ENCODE measurements at regions not wholly inside any gene's neighbourhood (a gene's known extent, or its start where the extent isn't known, plus 50 kb on each side); places are given as distances from the start of the nearest gene placed in this dataset.

DNA sequence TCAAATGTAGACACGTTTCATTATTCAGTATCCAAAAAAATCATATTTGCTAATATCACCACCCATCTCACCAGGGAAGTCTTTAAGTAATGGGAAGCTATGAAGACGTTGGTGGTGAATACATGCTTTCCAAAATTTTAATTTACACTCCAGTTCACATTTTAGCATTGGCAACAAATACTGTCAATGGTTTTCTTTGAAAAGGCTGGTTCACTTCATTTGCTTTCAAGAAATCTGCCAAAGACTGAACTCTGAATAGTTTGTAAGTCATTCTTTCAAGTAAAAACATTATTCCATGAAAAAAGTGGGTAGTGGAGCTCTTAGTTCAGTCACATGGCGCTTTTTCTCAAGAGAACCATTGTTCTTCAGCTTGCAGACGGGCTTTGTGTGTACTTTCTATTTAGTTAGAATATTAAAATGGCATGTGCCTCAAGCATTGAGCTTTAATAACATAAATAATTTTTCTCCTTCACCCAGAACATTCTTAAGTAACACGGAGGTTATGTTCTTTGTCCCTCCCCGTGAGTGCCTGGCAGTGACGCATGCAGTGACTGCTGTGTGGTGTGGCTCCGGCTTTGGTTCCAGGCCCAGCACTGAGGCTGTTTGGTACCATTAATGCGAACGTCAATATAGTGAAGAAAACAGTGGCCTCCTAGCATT lies 300.0 kb upstream of the HDAC4 start:
- DNase-seq: no peak

DNA sequence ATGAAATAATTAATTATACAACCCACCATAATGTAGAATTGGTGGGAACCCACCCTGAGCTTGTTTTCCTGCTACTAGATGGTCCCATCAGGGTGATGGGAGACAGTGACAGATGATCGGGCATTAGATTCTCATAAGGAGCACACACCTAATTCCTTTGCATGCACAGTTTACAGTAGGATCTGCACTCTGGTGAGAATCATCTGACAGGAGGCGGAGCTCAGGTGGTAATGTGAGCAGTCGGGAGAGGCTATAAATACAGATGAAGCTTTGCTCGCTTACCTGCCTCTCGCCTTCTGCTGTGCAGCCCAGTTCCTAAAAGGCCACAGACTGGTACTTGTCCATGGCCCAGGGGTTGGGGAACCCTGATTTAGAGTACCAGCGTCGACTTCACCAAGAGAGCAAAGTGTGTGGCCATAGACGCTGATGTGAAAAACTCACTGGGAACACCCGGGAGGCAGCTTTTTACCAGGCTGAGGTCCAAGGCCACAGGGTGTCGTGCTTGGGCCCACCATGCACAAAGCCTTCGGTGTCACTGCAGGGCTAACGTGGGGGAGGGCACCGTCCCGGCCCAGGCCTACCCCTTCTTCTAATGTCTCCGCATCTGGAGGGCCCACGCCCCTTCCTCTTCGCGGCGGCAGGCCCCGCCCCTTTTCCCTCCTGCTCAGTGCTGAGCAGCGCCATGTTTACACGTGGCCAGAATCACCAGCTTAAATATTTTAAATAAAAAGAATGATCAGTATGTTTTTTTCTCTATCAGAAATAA lies 296.8 kb upstream of the HDAC4 start:
- DNase-seq: no peak

DNA sequence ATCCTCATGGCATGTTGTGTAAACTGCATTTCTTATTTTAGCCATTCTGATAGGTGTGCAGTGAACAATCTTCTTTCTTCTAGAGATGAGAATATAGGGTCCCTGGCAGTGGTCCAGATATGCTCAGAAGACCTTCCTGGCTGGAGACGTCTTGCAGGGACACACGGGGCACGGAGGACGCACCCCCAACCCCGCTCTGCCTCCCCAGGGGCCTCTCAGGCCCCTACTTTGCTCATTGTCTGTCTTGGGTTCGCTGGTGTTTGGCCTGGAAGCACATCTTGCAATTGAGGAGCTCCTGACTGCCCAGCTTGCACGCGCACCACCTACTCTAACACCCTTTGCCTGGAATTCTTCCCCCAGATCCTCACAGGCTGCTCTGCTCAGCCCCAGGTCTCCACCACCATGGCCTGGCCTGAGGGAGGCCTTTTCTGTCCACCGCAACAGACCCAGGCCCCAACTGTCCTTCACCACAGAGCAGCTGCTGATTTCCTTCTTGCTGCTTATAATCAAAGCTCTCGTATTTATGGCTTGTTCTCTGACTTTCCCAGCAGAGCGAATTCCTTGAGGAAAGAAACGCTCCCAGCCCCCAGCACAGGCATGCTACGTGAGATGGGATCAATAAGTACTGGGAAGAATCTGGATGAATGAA lies 295.9 kb upstream of the HDAC4 start:
- no peak for DNase-seq

DNA sequence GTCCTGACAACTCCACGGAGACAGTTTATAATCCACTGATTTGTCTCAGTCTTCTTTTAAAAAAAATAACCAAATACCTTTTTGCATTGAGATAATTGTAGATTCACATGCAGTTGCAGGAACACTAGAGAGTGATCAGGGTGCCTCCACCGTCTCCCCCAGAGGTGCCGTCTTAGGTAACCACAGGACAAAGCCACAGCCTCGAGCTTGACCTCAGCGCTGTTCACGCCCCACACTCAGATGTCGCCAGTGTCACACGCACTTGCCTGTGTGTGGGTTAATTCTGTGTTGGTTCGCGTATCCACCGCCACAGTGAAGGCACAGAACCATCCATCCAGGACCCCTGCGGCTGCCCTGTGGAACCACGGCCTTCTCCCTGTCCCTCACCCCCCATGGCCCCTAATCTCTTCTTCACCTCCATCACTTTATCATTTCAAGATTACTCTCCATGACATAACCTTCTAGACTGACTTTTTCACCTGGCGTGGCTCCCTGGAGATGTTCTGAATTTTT lies 295.0 kb upstream of the HDAC4 start:
- no peak for DNase-seq

DNA sequence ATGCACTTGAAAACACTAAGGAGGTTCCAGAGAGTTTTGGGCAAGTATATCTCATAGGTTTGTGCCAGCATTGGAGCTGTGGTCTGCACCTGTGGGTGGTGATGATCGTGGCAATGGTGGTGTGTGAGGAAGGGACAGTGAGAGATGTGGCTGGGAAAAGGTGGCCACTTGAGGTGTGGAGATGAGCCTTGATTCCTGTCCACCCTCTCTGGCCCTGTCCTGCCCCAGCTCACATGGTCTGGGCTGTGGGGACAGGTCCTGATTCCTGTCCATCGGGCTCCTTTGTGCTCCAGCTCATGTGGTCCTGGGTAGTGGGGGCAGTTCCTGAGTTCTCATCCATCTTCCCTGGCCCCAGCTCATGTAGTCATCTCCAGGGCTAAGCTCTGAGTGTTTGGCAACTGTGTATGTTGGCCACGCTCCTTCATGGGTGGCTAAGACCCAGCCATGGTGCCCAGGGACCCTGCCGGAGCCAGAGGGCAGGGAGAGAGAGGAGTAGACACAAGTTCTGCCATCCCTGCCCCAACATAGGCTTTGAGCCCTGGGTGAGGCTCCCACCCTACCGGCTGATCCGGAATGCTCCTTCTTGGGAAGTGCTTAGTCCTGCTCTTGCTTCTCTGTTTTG lies 294.4 kb upstream of the HDAC4 start:
- DNase-seq: no peak

DNA sequence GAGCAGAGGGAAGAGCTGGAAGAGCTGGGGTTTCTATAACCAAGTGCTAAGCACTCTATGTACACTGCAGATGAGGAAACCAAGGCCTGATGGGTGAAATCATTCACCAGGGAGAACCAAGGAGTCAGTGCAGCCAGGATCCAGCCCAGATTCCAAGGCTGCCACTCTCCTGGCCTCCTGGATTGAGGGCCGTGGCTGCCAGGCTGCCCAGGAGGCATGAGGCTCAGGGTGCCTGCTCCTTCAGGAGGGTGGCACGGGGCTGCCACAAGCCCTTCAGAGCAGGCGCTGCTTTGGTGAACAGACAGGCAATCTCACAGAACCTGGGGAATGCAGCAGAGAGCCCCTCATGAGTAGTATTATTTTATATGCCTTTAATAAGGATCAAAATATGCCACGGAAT lies 293.7 kb upstream of the HDAC4 start:
- no peak for DNase-seq

DNA sequence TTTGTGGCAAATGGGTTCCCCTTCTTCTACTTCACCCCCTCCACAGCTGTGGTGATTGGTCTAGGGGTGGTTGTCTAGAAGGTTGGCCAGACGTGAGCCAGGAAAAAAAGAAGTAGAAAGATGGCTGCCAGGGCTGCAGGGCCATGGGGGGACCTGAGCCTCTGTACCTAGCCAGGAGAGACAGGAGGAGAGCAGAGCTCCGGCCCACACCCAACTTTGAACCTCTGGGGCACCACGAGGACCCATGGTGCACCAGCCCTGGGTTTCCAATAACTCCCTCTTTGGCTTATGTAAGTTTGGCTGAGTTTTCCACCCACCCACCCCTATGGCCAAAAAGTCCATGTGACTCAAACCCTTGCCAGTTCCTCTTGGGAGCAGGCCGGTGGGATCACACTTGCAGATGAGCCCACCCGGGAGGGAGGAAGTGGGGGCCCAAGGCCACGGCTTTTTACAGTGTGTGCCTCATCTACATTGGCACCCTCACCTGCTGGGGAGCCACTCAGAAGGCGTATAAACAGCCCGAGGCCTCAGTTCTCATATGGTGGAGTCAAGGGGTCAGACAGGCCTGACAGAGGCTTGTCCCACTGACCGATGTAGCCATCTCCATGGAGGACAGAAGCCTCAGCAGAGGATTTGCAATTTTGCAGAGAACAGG lies 293.1 kb upstream of the HDAC4 start:
- DNase-seq: no peak

DNA sequence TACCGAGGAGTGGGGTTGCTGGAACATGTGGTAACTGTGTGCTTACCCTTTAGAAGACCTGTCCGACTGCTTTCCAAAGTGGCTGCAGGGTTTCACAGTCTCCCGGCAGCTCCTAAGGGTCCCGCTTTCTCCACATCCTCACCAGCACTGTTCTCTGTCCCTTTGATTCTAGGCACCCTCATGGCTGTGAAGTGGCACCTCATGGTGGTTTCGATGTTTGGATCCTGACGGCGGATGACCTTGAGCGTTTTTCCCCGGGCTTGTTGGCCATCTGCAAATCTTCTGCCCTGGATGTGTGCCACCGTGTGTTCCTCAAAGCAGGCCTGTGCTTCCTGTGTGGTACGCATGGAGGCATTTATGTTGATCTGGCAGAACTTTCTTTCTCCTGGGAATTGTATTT lies 292.5 kb upstream of the HDAC4 start:
- no peak for DNase-seq

DNA sequence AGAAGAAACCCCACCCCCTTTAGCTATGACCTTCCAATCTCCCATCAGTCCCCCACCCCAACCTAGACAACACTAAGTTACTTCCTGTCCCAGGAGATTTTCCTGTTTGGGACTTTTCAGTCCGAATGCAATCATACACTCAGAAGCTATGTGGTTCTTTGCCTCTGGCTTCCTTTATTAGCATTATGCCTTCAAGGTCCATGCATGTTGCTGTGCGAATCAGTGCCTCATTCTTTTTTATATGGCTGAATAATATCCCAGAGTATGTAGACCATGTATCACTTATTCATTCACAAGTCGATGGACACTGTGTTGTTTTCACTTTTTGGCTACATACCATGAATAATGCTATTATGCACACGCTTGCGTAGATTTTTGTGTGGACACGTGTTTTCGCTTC lies 292.1 kb upstream of the HDAC4 start:
- DNase-seq: no peak

DNA sequence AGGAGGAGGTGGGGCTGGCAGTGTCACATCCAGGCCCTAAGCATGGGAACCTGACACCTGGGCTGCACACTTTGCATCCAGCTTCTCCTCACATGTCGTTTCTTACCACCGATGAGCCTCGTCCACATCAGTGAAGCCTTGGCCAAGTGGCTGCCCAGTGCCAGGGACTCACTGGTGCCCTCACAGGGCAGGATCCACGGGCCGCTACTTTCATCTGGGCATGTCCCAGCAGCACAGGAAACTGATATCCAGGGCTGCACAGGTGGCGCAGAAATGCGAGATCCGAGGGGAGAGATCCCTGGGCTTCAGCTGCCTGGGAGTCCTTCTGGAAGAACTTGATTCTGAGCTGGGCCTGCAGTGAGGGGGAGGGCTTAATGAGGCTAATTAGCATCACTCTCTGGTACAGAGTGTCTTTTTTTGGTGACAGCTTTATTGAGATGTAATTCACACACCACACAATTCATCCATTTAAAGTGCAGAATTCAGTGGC lies 291.6 kb upstream of the HDAC4 start:
- DNase-seq: no peak

DNA sequence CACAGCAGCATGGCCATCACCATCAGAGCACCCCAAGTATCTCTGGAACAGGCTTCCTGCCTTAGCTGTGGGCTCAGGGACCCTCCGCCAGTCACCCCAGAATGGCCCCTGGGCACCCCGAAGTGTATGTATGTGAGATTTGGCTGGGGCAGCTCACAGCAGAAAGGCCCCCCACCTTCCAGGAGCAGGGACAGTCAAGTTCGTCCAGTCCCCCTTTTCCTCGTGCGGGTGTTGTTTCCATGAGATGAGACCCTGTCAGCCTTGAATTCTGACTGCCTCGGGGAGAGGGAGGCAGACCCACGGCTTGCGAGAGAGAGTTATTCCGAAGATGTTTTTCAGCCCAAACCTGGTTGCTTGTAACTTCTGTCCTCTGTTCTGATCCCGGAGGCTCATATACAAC lies 290.9 kb upstream of the HDAC4 start:
- no peak for DNase-seq

DNA sequence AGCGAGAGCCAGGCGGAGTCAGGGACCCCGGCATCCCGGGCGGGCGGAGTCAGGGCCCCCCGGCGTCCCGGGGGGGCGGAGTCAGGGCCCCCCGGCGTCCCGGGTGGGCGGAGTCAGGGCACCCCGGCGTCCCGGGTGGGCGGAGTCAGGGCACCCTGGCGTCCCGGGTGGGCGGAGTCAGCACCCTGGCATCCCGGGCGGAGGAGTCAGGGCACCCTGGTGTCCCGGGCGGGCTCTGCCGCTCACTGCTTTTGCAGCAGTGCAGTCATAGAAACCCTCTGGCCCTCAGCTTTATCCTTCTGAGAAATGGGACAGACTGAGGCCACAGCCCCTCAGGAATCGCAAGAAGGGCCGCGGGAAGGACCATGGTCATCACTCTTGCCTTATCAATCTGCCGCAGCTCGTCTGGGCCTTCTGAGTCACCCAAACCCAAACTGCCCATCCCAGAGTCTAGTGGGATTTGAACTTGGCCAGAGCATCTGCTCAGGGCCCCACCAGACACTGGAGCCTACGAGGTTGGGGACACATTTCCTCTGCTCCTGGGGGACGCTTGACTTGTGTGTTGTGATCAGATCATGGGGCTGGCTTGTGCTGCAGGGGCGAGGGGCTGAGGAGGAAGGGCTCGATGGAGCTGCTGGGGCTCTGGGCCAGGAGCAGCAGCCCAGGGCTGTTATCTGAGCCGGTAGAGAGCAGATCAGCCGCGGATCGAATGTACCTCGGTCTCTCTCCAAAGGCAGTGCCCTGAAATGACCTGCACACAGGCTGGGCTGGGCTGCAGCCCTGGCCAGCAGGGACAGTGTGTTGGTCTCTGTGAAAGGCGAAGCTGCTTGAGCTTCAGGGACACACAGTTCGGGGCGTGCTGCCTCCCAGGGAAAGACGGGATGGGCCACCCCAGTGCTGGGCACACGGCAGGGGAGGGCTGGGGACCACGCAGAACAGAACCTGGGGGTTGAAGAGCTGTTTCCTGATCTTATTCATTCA lies 290.1 kb upstream of the HDAC4 start:
- no peak for DNase-seq

DNA sequence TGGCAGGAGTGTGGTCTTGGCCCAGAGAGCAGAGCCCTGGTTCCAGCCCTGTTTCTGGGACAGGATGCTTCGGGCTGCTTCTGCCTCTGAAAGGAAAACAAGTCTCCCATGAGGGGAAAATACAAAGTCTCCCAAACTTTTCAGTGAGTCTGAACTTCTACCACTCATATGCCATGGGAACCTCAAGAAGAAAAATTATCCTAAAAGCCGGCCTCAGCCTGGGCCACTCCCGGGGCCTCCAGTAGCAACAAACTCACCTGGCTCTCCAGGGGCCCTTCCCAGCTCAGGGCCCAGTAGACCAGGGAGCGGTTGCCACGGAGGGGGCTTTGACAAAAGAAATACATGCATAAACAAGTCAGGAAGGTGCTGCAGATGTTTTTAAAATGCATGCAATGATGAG lies 289.2 kb upstream of the HDAC4 start:
- DNase-seq: no peak

DNA sequence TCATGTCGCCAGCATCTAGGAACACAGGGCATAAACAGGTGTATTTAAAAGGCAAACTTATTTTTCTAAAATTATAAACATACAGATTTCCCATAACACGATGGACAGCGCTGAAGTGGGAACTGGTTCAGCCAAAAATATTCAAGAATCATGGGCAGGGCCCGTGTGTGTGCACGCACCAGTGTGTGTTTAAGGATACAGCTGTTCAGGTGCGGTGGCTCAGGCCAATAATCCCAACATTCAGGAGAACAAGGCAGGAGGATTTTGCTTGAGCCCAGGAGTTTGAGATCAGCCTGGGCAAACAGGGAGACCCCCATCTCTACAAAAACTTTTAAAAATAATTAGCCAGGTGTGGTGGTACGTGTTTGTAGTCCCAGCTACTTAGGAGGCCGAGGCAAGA lies 288.6 kb upstream of the HDAC4 start:
- no peak for DNase-seq

DNA sequence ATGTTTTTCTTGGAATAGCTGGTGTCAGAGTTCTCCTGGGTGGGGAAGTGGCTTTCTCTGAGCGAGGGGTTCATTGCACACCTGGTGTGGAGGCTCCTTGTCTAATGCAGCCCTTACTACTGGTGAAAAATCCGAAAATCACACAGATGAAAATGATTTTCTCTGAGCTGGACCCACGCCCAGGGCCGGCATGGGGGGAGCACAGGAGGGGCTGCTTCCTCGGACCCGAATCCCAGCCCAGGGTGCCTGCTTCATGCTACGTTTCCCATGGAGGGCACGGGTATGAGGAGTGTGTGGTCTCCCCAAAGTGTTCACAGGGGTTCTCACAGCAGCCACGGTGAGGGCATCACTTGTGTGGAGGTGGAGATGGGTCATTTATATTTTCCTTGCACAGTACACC lies 288.0 kb upstream of the HDAC4 start:
- DNase-seq: no peak

DNA sequence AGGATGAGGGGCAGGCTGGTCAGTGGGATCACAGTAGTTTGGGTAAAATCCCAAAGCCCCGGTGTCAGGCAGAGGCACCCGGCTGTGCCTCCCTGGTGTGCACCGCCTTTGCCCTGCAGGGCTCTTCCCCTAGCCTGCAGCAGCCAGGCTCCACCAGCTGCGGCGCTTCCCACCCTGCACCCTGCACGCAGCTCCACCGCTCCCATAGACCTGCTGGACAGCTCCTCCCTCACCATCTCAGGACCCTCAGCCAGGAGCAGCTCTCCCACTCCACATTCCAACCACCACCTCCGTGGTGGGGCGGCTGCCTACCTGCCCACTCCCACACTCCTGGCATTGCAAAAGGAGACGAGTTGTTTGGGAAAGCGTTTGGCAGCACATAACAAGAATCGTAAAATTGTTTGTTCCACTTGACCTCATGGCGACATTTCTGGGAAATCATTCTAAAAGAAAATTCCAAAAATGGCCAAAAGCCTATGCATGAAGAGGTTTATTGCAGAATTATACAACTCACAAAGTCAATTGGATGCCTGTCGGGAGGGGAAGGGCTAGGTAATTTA lies 287.4 kb upstream of the HDAC4 start:
- no peak for DNase-seq

DNA sequence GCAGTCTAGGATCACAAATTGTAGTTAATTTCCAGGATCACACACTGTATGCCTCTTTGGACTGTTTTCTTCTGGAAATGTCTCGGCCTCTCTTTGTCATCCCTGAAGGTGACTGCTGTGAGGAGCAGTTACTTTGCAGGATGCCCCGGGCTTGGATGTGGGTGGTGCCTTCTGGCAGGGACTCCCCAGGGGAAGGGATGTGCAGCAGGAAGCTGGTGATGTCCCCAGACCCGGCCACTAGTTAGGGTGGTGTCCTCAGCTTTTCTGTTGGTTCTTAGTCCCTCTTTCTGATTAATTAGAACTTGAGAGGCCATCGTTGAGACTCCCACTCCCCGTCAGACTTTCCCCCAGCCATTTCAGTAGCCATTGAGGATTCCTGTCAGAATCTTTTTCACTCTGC lies 286.6 kb upstream of the HDAC4 start:
- DNase-seq: no peak

DNA sequence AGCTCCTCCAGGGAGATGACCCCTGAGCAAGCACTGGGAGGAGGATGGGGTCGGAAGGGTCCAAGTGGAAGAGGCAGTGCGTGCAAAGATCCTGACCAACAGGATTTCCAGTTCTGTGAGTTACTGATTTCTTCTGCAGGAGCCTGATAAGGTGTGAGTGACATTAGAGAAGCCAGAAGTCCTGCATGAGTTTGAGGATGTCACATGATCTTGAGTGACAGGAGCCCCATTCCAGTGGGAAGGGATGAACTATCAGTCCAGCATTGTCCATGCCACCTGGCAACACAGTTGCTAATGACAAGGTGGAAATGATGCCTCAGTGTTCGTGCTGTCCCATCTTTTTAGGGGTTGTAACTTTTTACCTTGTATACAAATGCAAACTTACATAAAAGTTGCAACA lies 285.1 kb upstream of the HDAC4 start:
- no peak for DNase-seq

DNA sequence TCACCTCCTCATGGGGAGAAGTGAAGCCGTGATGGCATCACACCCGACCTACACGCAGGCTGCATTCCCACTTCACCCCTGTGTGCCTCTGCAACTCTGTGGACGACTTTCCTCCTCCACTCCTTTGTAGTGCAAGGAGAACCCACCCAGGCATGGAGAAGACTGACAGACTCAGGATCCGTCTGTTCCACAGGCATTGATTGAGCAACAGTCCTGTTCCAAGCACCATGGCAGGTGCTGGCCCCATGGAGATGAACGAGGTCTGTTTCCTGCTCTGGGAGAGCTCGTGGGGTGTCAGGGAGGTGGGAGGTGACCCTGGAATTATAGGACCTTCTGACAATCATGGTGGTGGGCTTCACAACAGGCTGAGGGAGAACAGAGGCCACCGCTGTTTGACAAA lies 284.7 kb upstream of the HDAC4 start:
- DNase-seq: no peak

DNA sequence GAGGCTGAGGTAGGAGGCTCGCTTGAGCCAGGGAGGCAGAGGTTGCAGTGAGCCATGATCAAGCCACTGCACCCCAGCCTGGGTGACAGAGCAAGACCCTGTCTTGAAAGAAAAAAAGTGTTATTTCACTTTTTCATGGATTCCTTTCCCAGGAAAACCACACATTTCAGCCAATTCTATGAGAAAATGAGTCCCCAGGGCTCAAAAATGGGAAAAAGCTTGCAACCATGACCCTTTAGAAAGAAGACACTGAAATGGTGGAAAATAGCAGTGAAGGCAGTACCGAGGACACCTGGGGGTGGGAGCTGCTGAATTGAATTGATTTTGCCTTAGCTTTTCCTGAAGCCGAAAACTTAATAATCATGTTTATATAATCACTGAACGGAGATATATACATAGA lies 284.2 kb upstream of the HDAC4 start:
- no peak for DNase-seq

DNA sequence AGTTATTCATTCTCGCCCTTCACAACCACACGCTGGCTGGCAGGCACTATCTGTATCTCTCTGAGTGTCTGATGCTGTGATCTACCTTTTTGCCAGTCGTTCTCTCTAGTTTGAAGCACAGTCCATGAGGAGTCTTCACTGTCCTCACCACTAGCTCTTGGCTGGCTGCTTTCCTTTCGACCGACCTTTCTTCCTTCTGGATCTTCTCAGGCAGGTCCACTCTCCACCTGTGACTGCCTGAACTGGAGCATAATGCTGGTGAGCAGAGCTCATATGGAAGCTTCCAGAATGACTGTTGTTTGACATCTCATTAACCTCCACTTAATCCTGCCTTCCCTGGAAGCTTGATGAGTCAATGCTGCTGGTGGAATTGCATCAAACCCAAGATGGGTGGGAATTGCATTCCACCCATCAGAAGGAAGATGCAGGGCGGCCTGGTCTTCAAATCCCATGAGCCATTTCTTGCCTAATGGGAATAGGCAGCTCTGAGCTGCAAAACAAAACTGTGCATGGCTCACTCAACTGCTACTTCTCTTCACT lies 283.5 kb upstream of the HDAC4 start:
- no peak for DNase-seq

Data from CD4-positive, alpha-beta T cell treated with Interleukin-10 for 1 hour (primary cell).